HEK293 (cell line): ENCODE measurements at regions not wholly inside any gene's neighbourhood (a gene's known extent, or its start where the extent isn't known, plus 50 kb on each side); places are given as distances from the start of the nearest gene placed in this dataset.

Source experiments
- FEZF1 ChIP-seq: fragments of 450-650 bp; formaldehyde crosslinking; IDR thresholded peaks from 2 replicates; pipeline ENCODE4 v1.5.1; 2016; ENCODE audit warnings: missing biosample characterization, missing genetic modification characterization
- PRDM4 ChIP-seq: fragments of 450-650 bp; formaldehyde crosslinking; IDR thresholded peaks from 2 replicates; pipeline ENCODE4 v1.5.1; 2017; ENCODE audit warnings: missing biosample characterization, missing genetic modification characterization
- REPIN1 ChIP-seq: fragments of 450-650 bp; formaldehyde crosslinking; IDR thresholded peaks from 2 replicates; pipeline ENCODE4 v1.5.1; 2017; ENCODE audit warnings: missing biosample characterization, missing genetic modification characterization, low read depth
- ZFHX2 ChIP-seq: fragments of 450-650 bp; formaldehyde crosslinking; conservative IDR thresholded peaks from 2 replicates; pipeline ENCODE4 v1.5.1; 2016; ENCODE audit warnings: missing biosample characterization, missing genetic modification characterization
- ZNF174 ChIP-seq: fragments of 450-650 bp; formaldehyde crosslinking; IDR thresholded peaks from 2 replicates; pipeline ENCODE4 v1.5.0; 2017; ENCODE audit warnings: missing biosample characterization, mild to moderate bottlenecking, missing genetic modification characterization
- ZNF280D ChIP-seq: fragments of 450-650 bp; formaldehyde crosslinking; IDR thresholded peaks from 2 replicates; pipeline ENCODE4 v1.5.1; 2016; ENCODE audit warnings: missing biosample characterization, missing genetic modification characterization
- ZNF398 ChIP-seq: fragments of 450-650 bp; formaldehyde crosslinking; IDR thresholded peaks from 2 replicates; pipeline ENCODE4 v1.5.1; 2017; ENCODE audit warnings: missing biosample characterization, missing genetic modification characterization
- ZNF404 ChIP-seq: fragments of 450-650 bp; formaldehyde crosslinking; IDR thresholded peaks from 2 replicates; pipeline ENCODE4 v1.5.1; 2017; ENCODE audit warnings: missing biosample characterization, missing genetic modification characterization
- ZNF513 ChIP-seq: fragments of 450-650 bp; IDR thresholded peaks from 2 replicates; pipeline ENCODE4 v1.5.1; 2018; ENCODE audit warnings: missing biosample characterization, missing genetic modification characterization
- ZNF555 ChIP-seq: fragments of 450-650 bp; formaldehyde crosslinking; conservative IDR thresholded peaks from 2 replicates; pipeline ENCODE4 v1.5.1; 2017; ENCODE audit warnings: missing biosample characterization, mild to moderate bottlenecking, missing genetic modification characterization, inconsistent platforms
- TF ChIP-seq, protein P1 (sequence below): fragments of 450-650 bp; formaldehyde crosslinking; IDR thresholded peaks from 2 replicates; pipeline ENCODE4 v1.5.1; 2016; ENCODE audit warnings: missing biosample characterization, missing genetic modification characterization
- TF ChIP-seq, protein P2 (sequence below): fragments of 450-650 bp; formaldehyde crosslinking; IDR thresholded peaks from 2 replicates; pipeline ENCODE4 v1.5.1; 2016; ENCODE audit warnings: missing biosample characterization, missing genetic modification characterization

- no peak for TF ChIP-seq ZNF555 (tag by site-specific recombination)
- no peak for TF ChIP-seq ZNF280D
- no peak for TF ChIP-seq FEZF1 (tag by site-specific recombination)
- no peak for TF ChIP-seq ZNF398
- TF ChIP-seq, protein P1, sequence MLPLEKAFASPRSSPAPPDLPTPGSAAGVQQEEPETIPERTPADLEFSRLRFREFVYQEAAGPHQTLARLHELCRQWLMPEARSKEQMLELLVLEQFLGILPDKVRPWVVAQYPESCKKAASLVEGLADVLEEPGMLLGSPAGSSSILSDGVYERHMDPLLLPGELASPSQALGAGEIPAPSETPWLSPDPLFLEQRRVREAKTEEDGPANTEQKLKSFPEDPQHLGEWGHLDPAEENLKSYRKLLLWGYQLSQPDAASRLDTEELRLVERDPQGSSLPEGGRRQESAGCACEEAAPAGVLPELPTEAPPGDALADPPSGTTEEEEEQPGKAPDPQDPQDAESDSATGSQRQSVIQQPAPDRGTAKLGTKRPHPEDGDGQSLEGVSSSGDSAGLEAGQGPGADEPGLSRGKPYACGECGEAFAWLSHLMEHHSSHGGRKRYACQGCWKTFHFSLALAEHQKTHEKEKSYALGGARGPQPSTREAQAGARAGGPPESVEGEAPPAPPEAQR (tag by site-specific recombination), result no peak
- TF ChIP-seq REPIN1 (tag by site-specific recombination), result no peak
- TF ChIP-seq, protein P2, sequence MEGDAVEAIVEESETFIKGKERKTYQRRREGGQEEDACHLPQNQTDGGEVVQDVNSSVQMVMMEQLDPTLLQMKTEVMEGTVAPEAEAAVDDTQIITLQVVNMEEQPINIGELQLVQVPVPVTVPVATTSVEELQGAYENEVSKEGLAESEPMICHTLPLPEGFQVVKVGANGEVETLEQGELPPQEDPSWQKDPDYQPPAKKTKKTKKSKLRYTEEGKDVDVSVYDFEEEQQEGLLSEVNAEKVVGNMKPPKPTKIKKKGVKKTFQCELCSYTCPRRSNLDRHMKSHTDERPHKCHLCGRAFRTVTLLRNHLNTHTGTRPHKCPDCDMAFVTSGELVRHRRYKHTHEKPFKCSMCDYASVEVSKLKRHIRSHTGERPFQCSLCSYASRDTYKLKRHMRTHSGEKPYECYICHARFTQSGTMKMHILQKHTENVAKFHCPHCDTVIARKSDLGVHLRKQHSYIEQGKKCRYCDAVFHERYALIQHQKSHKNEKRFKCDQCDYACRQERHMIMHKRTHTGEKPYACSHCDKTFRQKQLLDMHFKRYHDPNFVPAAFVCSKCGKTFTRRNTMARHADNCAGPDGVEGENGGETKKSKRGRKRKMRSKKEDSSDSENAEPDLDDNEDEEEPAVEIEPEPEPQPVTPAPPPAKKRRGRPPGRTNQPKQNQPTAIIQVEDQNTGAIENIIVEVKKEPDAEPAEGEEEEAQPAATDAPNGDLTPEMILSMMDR (tag by site-specific recombination), result no peak
- TF ChIP-seq PRDM4 (tag by site-specific recombination), result no peak
- no peak for TF ChIP-seq ZNF174 (tag by site-specific recombination)
- TF ChIP-seq ZNF513 (tag by site-specific recombination), result no peak
- no peak for TF ChIP-seq ZFHX2 (tag by site-specific recombination)
- TF ChIP-seq ZNF404 (tag by site-specific recombination), result no peak
Observed at GRCh38 chr3:134080761-134081160, 51.0 kb upstream of the SLCO2A1 start.
